HepG2 (cell line): ENCODE measurements at regions not wholly inside any gene's neighbourhood (a gene's known extent, or its start where the extent isn't known, plus 50 kb on each side); places are given as distances from the start of the nearest gene placed in this dataset.

Experiments used
- DPF2 ChIP-seq: sonication (generic); formaldehyde crosslinking; IDR thresholded peaks from 2 replicates; pipeline ENCODE4 v1.4.0; 2020; ENCODE audit warnings: mild to moderate bottlenecking, low read depth, missing genetic modification reagents, borderline replicate concordance
- KAT2B ChIP-seq: fragments of 150-350 bp; IDR thresholded peaks from 2 replicates; pipeline ENCODE4 v1.6.1; 2014; ENCODE audit warnings: low read depth, low read length, borderline replicate concordance
- POLR2A ChIP-seq, 2 experiments: IDR thresholded peaks; 2 replicates each; pipeline ENCODE4 v1.6.1; 2011; ENCODE audit warnings: low read depth in 2 of 2, low read length in 2 of 2, mild to moderate bottlenecking in 1 of 2, moderate library complexity in 1 of 2; ENCODE audit not compliant: insufficient read depth in 1 of 2
- POLR2AphosphoS5 ChIP-seq: IDR thresholded peaks from 2 replicates; pipeline ENCODE4 v1.6.1; 2012; ENCODE audit warnings: low read depth, low read length
- SMC3 ChIP-seq: IDR thresholded peaks from 2 replicates; pipeline ENCODE4 v1.6.1; 2011; ENCODE audit warnings: low read length, improper control_type of control experiment
- TARDBP ChIP-seq: sonication (generic); formaldehyde crosslinking; IDR thresholded peaks from 2 replicates; pipeline ENCODE4 v1.8.0; 2022; ENCODE audit warnings: mild to moderate bottlenecking, missing genetic modification reagents
- TCF7 ChIP-seq: sonication (generic); IDR thresholded peaks from 2 replicates; pipeline ENCODE4 v1.6.1; 2016; ENCODE audit warnings: antibody characterized with exemption, low read depth
- TGIF2 ChIP-seq: IDR thresholded peaks from 2 replicates; pipeline ENCODE4 v1.6.1; 2016; ENCODE audit warnings: control low read depth, missing compliant biosample characterization
- ZGPAT ChIP-seq: IDR thresholded peaks from 2 replicates; pipeline ENCODE4 v1.6.1; 2016; ENCODE audit warnings: mild to moderate bottlenecking
- ZSCAN22 ChIP-seq: sonication (generic); formaldehyde crosslinking; IDR thresholded peaks from 2 replicates; pipeline ENCODE4 v1.4.0; 2020; ENCODE audit warnings: mild to moderate bottlenecking, missing genetic modification reagents

- TF ChIP-seq ZGPAT (no peak), POLR2AphosphoS5 (no peak), DPF2 (no peak), KAT2B (no peak), TCF7 (no peak), TGIF2 (no peak), TARDBP (CRISPR knock-in tag) (no peak), POLR2A (IDR thresholded peaks at IDR 0.05; ENCODE audit: insufficient read depth in 1 of 2, low read depth in 2 of 2, low read length in 2 of 2) (no peak), SMC3 (no peak), ZSCAN22 (no peak)
Observed at GRCh38 chr1:41997153-41997552, 78.4 kb upstream of the HIVEP3 start.
